Left kidney (tissue), 1 donor: ENCODE measurements at regions not wholly inside any gene's neighbourhood (a gene's known extent, or its start where the extent isn't known, plus 50 kb on each side); places are given as distances from the start of the nearest gene placed in this dataset.
"Not testable (repeated sequence)": the region's sequence is repeated elsewhere in the genome, so short reads cannot be mapped to it uniquely, and the experiment has no call there.

Source experiments
- DNase-seq: peaks from one replicate; pipeline ENCODE4 v3.0.0-alpha.2; 2013

DNA sequence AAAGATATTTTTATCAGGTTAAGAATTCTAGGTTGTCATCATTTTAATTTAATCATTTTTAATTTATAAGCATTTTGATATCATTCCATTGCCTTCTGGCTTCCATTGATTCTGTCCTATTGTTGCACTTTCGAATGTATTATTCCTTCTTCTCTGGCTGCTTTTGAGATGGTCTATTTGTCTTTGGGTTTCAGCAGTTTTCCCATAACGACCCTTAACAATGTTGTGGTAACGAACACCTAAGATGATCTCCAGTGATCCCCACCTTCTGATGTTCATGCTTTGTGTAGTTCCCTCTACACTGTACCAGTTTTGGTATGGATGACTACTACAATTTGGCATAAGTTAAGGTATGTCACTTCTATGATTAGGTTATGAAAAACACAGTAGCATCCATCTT, 59.9 kb downstream of the MINAR1 start:
- DNase-seq = no peak

DNA sequence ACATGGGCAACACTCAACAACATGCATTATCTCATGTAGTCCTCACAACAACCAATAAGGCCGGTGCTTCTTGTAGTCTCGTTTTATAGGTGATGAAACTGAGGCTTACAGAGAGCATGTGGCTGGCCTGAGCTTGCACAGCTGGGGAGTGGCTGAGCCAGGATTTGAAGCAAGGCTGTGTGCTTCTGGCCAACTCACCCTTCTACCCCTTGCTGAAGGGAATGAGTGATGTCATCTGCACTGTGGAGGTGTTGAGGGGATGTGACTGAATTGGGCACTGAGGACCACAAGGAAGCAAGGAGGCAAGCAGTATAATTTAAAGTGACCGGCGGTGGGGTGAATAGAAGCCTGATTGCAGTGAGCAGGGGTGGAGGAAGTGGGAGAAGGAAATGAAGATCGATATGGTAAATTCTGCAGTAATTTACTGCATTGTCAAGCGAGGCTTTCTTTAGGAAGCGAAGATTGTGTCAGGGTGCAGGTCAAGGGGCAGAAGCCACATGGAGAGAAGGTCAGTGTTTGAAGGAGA, 62.3 kb downstream of the MINAR1 start:
- DNase-seq = no peak

DNA sequence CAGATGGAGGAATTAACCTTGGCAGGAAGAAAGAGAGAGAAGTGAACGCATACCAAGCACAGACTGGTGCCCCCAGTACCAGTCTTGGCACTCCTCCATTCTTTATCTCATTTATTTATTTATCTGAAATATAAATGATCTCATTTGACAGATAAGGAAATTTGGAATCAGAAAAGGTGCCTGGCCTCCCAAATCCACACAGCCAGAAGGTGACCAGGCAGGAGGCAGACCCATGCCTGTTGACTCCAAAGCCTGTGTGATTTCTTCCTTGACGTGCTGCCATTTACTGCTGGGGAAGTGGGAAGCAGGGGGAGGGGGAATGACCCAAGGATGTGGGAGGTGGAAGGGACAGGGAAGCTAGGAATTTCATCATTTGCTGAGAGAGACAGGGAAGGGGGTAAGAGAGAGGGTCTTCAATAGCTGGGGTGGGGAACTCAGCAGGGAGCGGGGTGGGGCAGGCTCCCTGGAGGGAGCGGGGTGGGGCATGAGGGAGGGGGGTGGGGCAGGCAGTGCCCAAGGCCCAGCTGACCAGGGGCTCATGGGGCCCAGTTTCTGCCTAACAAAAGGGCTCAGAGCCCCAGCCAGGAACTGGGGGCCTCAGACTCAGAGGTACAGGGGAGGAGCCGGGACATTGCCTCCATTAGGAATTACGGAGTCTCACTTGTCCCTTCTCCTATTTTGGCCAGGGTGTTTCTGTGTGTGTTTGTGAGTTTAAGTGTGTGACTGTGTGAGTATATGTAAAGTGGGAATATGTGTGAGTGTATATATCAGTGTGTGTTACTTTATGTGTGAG, 63.0 kb downstream of the MINAR1 start:
- DNase-seq = no peak

DNA sequence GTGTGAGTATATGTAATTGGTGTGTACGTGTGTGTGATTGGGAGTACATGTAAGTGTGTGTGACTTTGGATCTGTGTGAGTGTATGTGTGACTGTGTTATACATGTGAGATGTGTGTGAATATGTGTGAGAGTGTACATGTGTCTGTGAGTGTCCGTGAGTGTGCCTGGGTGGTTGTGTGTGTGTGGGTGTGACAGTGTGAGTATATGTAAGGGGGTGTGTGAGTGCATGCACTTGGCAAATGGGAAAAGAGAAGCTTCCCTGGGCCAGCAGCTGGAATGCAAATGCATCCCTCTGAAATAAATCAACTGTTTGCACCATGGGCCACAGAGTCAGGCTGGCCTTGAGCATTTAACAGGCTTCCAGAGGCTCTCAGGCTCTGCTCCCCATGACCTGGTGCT, 63.6 kb downstream of the MINAR1 start:
- no peak for DNase-seq

DNA sequence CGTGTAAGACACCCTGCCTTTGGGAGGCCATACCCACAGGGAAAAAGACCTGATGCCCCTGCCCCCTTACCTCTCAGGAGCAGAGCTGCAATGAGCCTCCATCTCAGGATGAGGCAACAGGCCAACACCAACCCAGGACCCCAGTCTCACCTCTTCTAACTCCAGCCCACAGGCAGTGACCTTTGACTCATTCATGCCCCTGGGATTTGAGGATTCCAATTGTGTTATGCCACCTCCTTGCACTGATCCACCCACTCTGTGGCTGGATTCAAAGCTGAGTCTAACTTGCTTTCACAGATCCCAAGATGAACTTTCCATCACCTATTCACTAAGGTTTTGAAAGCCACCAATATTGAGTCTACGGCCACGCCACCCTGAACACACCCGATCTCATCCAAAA, 64.7 kb downstream of the MINAR1 start:
- DNase-seq = no peak

DNA sequence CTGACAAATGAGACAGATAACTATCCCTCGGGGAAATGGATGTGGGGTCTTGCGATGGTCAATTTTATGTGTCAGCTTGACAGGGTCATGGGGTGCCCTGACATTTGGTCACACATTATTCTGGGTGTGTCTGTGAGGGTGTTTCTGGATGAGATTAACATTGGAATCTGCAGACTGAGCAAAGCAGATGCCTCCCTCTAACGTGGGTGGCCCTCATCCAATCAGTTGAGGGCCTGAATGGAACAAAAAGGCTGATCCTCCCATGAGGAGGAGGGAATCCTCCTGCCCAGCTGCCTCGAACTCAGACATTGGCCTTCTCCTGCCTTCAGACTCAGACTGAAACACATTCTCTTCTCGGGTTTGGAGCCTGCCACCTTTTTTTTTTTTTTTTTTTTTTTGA, 69.0 kb downstream of the MINAR1 start:
- no peak for DNase-seq

DNA sequence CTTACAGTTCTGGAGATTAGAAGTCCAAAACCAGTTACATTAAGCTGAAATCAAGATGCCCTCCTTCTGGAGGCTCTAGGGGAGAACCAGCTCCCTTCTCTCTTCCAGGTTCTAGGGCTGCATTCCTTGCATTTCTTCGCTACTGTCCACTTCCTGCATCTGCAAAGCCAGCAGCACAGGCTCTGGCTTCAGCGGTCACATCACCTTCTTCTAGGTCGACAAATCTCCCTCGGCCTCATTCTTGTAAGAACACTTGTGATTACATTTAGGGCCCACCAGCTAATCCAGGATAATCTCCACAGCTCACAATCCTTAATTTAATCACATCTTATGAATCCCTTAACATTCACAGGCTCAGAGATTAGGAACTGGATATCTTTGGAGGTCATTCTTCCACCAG, 73.8 kb downstream of the MINAR1 start:
- no peak for DNase-seq

DNA sequence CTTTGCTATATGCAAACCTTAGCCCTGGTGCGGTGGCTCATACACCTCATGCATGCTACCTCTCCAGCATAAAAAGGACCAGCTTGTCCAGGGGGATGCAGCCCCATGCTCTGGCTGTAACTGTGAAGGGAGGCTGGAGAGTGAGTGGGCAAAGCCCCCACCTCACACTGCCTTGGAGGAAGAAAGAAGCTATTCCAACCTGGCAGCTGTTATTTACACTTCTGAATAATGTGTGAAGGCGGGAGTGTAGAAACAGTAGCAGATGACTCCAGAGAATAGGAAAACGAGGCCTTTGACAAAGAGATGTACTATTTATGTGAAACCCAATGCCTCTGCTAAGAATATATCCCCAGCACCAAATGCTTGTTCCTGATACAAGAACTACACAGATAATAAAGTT, 80.7 kb downstream of the MINAR1 start:
- not testable (repeated sequence) for DNase-seq

DNA sequence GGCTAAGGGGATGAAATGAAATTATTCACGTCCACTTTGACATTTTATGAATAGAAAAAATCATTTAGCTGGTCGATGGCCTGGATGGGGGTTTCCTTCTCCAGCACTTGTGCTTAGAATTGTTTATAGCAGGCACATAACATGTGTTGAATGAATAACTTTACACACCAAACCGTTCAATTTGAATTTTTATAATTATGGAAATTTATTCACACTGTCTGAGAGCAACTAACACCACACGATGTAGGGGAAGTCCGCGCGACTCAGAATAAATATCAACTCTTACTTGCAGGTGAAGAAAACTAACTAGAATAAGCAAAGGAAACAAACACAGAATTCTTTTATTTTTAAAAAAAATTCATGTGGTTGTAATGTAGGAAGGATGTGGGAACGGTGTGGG, 81.3 kb downstream of the MINAR1 start:
- DNase-seq = no peak

DNA sequence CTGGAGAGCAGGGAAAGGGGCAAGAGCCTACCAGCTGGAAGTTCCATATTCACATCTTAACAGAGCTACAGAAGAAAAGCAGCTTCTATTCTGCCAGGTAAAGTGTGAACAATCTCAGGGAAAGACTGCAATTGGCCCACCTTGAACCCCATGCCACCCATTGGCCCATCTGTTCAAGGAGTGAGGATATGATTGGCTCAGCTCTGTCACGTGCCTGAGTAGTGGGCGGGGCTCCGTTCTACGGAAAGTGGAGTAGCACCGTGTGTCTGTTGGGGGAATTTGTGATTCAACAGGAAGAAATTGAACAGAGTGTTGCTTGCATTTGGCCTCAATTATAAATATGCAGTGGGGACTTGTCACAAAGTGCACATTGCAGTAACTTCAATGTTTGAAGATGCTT, 81.8 kb downstream of the MINAR1 start:
- no peak for DNase-seq

DNA sequence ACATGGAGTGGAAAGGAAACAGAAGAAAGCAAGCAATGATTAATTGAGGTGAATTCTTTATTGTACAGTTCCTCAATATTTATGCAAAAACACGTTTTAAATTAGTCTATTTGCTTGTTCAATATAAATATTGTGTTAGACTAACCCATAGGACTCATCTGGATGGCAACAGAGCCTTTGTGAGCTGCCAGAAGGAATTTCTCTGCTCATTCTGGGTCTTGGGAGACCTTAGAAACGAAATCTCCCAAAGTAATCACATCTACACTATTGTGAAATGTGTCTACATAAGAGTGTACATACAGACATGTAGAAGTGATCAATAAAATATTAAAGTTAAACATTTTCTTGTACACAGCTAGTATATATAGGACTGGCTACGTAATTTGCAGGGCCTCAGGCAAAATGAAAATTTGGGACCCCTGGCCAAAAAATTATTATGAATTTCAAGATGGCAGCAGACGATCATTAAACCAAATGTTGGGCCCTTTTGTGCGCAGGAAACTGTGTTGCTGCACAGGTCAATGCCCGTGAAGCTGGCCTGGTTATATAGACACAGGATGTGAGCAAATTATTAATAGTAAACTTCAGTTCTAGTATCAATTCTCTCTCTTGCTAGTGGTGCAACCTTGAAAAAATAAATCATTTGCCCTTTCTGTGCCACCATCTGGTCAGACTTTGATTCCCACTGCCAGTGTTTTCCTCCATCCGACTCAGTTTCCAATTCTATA, 83.3 kb downstream of the MINAR1 start:
- DNase-seq = no peak

DNA sequence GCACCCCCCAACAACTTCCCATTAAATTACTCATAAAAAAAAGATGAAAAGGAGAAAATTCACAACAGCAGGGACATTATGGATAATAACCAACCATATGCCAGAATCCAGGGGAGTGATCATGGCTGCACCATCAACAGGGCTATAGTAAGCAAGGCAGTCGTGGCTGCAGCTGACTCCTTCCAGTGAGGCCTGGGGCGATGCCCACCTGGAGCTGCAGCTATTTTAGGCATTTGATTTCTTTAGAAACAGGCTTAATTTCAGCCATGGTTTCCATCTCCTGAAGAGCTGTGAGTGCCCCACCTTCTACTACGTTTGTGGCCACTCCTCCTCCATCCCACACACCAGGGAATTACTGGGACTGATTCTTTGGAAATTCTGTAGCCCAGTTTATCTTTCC, 84.0 kb downstream of the MINAR1 start:
- no peak for DNase-seq

DNA sequence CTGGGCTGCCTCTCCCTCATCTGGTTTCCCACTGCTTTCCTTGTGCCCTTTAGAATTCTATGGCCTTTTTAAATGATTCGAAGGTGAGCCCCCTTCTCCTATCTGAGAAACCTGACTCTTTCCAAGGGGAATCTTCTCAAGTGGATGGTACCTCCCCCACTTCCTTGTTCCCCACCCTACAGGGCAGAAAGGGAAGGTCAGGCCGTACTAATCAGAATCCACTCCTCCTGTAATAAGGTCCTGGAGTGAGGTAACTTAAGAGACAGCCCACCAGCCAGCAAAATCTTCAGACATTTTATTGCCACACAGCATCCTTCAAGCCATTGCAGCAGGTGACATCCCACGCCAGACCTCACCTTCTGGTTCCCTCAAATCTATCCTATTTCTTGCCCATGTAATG, 84.5 kb downstream of the MINAR1 start:
- DNase-seq = no peak

DNA sequence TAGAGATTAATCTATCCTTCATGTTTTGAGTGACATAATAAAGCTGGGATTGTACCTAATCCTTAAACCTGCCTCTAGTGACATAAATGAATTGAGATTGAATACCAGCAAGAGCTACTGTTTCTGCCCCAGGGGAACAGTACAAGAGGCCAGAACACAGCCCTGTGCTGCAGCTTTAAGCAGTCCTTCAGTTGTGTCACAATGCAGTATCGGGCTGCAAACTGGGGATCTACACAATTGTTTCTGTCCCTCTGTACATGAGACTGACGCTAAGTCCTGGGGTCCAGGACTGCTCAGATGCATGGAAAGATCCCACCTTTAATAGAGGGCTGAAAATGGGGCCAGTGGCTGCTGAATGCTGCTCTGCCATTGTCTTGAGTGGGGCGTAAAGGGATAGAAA, 87.5 kb downstream of the MINAR1 start:
- DNase-seq = no peak

DNA sequence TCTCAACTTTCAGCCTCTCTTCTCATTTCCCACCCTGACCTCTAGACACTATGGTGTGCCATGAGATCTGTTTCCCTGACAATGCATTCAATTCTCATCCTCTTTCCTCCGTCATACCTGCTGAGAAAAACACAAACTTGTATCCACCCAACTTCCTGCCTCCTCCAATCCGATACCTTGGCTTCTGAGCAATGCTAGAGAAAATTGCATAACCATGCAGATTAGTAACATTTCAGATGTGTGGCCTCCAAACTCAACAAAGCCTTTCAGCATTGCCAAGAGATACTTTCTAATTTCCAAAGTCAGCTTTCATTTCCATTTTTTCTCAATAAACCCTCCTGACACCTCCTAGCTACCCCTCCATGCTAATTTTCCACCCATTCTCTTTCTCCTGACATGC, 88.5 kb downstream of the MINAR1 start:
- no peak for DNase-seq

DNA sequence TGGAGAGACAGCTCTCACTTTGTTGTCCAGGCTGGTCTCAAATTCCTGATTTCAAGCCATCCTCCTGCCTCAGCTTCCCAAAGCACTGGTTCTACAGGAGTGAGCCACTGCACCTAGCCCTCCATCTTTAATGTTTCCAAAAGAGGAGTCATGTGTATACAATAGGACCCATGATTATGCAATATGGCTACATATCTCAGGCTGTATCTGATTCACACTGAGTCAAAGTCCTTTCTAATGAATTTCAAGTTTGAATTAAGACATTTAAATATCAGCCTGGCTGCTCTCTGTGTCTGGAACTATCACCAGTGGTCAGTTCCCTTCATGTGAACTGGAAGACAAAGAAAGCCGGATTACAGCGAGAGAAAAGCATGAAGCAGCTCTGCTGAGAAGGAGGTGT, 90.5 kb downstream of the MINAR1 start:
- DNase-seq = no peak

DNA sequence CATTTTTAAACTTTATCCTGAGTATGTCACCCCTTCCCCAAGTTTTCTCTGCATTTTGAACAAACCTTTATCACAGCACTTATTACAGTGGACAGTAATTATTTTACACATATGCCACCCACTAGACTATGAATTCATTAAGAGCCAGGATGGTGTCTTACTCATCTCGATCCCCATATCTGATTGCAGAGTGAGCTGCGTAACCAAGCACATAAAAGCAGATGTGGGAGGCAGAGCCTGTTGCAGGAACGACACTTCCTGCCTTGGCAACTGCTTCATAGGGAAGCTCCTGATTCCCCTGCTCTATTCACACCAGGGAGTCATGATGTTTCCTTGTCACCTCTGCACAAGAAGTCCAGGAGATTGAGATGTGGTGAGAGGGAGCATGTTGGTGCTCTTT, 91.1 kb downstream of the MINAR1 start:
- DNase-seq = peak; percentile 12

DNA sequence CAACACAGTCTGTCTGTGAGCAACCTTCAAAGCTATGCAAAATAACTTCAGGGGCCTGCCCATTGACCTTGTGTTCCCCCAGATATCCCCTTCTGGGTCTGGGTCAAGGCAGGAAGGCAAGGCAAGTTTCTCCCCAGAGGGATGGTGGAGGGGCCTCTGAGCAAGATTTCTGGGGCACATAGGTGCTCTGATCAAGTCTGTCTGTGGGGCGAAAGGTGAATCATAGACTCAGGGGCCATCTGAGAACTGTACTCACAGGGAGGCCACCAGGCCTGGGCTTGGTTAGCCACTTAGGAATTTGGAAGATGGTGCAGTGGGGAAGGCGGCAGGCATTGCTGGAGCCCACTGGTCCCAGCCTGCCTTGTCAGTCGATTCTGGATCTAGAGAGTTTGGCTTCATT, 92.4 kb downstream of the MINAR1 start:
- no peak for DNase-seq

DNA sequence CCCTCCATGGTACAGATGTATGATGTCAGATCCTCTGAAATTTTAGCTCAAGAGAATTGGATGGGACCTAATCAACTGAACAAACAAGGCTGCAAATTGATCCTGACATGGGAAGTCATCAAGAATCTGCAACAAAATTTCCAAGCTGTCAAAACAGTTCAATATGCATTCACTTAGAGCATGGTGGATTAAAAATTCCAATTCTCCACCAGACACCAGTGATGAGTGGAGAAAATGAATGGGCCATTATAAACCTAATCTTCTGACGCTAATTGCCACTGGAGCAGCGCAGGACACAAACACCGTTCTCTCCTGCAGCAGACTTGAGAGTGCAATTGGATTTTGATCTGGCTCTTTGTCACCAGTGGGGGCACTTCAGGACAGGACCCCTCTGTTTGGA, 94.2 kb downstream of the MINAR1 start:
- no peak for DNase-seq

DNA sequence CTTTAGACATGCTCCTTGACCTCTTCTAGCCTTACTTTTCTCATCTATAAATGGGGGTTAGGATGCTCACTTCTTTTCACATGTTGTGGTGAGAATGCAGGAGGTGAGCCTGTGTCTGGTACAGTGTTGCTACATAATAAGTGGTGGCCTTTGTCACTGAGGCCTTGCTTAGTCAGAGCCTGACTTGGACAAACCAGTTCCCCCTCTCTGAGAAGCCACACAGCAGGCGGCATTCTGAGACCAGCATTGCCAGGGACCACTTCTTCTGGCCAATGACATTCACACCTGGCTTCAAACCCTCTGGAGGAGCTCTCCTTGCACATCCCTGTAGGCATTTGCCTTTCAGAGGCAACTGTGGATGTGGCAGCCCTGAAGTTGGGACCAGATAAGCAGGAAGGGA, 95.7 kb downstream of the MINAR1 start:
- no peak for DNase-seq

DNA sequence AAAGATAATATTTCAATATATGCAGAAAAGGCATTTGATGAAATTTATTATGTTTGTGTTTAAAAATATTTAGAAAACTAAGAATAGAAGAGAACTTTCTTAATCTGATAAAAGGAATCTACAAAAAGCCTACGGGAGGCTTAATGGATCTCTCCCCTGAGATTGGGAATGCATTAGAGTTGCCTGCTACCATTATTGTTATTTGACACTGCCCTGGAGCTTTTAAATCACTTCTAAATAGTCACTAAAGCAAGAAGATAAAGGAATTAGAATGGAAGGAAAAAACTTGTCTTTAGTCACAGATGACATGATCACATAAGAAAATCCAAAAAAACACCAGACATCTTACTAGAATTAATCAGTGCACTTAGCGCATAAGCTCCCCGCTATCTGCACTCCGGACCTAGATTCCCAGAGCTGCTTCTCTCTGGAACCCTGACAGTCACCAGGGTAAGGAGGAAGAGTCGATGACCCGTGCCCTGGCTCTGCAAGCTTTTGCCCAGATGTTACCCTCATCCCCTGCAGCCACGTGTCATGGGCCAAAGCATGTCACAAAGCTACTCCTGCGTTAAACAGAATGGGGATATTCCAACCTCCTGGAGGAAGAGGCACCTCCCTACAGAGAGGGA, 97.1 kb downstream of the MINAR1 start:
- peak; percentile 5 for DNase-seq

DNA sequence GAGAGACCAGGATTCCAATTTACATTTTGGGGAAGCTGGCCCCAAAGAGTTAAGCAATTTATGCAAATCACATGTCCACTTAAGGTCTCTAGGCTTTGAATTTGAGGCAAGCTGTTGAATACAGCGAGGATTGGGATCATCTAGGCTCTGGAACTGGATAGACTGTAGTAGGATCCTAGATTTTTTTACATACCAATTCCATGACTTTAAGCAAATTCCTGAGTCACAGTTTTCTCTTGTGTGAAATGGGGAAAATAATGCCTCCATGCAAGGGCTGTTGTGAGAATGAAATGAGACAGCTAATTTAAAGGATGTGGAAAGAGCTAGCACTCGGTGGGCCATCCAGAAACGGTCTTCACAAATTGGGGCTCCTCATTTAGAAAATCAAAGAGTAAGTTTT, 103.4 kb downstream of the MINAR1 start:
- no peak for DNase-seq

DNA sequence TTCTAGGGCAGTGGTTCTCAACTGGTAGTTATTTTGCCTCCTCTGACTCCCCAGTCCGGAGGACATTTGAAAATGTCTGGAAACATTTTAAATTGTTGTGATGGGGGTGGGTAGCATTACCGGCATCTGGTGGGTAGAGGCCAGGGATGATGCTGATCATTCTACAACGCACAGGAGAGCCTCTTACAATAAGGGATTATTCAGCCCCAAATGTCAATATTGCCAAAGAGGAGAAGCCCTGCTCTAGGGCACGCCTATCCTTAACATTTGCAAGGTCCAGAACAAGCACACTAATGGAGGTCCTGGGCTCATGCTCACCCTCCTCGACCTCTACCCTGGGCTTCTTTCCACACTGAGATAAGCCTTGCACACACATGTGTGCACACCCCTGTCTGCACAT, 106.4 kb downstream of the MINAR1 start:
- no peak for DNase-seq
